Activated T-cell treated with anti-CD3 and anti-CD28 coated beads, Interleukin-2, amount 50 U/mL, for 24 hours (primary cell): ENCODE measurements at regions not wholly inside any gene's neighbourhood (a gene's known extent, or its start where the extent isn't known, plus 50 kb on each side); places are given as distances from the start of the nearest gene placed in this dataset.
A peak's percentile ranks its signal among the peaks of the same experiment; 100 is the strongest.

ENCODE experiments used
- DNase-seq: peaks from one replicate; pipeline ENCODE4 v3.0.0-alpha.2; 2020
- H3K27ac Mint-ChIP-seq: 2 replicates; pipeline ENCODE4 v1.8.0; 2020; ENCODE audit warnings: mild to moderate bottlenecking, mixed read lengths
- H3K27me3 Mint-ChIP-seq: 2 replicates; pipeline ENCODE4 v1.8.0; 2020; ENCODE audit warnings: mixed read lengths
- H3K36me3 Mint-ChIP-seq: 2 replicates; pipeline ENCODE4 v1.8.0; 2020; ENCODE audit warnings: low read depth, mixed read lengths
- H3K4me1 Mint-ChIP-seq: 2 replicates; pipeline ENCODE4 v1.8.0; 2020; ENCODE audit warnings: low read depth, mixed read lengths
- H3K4me3 Mint-ChIP-seq: 2 replicates; pipeline ENCODE4 v1.8.0; 2020; ENCODE audit warnings: mild to moderate bottlenecking, moderate library complexity, mixed read lengths
- H3K9me3 Mint-ChIP-seq: 2 replicates; pipeline ENCODE4 v1.8.0; 2020; ENCODE audit warnings: mixed read lengths

- H3K4me3 Mint-ChIP-seq: no peak overlapping the region
- no peak overlapping the region for H3K27ac Mint-ChIP-seq
- peaks cover 12% of the 10 kb centered on the region for H3K4me1 Mint-ChIP-seq
- H3K27me3 Mint-ChIP-seq: peaks cover 61% of the 10 kb centered on the region
- peaks cover 14% of the 10 kb centered on the region for H3K9me3 Mint-ChIP-seq
- DNase-seq: no peak
- H3K36me3 Mint-ChIP-seq: no peaks in the 10 kb centered on the region
Measured at GRCh38 chr20:24772667-24773066, 176.4 kb upstream of the CST7 start.

DNA sequence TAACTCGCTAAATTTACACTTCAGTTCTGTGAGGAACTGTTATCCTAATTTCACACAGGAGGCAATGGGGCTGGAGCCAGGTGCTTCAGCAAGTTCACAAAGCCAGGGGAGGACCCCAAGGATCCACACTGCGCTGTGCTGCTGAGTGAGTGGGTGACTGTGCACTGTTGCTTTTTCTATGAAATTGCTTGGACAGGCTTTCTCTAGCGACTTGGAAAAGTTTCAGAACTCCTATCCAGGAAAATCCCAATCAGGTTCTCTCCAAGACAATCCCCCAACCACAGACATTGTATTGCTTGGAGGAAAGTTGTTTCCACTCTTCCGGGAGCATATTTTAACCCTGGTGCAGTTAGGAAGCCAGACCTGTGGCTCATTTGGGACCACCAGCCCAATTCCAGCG lies 175.9 kb upstream of the CST7 start:
- Mint-ChIP-seq H3K4me3 (no peak overlapping the region), H3K36me3 (no peaks in the 10 kb centered on the region), H3K4me1 (peaks cover 12% of the 10 kb centered on the region), H3K9me3 (peaks cover 14% of the 10 kb centered on the region), H3K27ac (peak overlapping the region; percentile 59), H3K27me3 (peaks cover 63% of the 10 kb centered on the region)
- DNase-seq: no peak

- no peak for DNase-seq
- Mint-ChIP-seq H3K4me3 (no peak overlapping the region), H3K27me3 (peaks cover 64% of the 10 kb centered on the region), H3K9me3 (peaks cover 14% of the 10 kb centered on the region), H3K4me1 (peaks cover 12% of the 10 kb centered on the region), H3K27ac (no peak overlapping the region), H3K36me3 (no peaks in the 10 kb centered on the region)
Measured at GRCh38 chr20:24773751-24774201, 175.3 kb upstream of the CST7 start.

- H3K27ac Mint-ChIP-seq: no peak overlapping the region
- H3K4me3 Mint-ChIP-seq: no peak overlapping the region
- peaks cover 14% of the 10 kb centered on the region for H3K9me3 Mint-ChIP-seq
- DNase-seq: no peak
- peaks cover 12% of the 10 kb centered on the region for H3K4me1 Mint-ChIP-seq
- H3K36me3 Mint-ChIP-seq: no peaks in the 10 kb centered on the region
- peaks cover 65% of the 10 kb centered on the region for H3K27me3 Mint-ChIP-seq
Measured at GRCh38 chr20:24775966-24776365, 173.1 kb upstream of the CST7 start.

DNA sequence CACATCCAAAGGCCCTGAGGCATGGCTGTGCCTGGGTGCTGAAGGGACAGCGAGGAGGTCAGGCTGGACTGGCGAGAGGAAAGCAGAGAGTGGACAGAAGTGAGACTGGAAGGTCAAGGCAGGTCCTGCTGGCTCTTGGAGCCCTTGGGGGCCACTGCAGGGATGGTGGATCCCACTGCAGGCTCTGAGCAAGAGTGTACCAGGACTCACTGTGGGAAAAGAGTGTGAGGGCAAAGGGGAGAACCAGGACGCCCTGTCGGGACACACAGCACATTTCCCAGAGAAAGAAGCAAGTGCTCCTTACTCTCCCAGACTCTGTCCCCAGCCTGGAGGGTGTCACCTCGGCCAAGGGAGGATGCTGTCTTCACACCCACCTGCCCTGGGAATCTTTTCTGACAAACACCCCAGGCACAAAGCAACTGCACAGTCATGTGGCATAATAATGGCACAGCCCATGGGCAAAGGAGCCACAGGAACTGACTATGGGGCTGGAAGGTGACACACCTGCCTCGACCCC lies 172.3 kb upstream of the CST7 start:
- Mint-ChIP-seq H3K27me3 (peaks cover 57% of the 10 kb centered on the region), H3K4me1 (peaks cover 12% of the 10 kb centered on the region), H3K4me3 (no peak overlapping the region), H3K36me3 (no peaks in the 10 kb centered on the region), H3K9me3 (peaks cover 14% of the 10 kb centered on the region), H3K27ac (no peak overlapping the region)
- DNase-seq: peak; percentile 20

DNA sequence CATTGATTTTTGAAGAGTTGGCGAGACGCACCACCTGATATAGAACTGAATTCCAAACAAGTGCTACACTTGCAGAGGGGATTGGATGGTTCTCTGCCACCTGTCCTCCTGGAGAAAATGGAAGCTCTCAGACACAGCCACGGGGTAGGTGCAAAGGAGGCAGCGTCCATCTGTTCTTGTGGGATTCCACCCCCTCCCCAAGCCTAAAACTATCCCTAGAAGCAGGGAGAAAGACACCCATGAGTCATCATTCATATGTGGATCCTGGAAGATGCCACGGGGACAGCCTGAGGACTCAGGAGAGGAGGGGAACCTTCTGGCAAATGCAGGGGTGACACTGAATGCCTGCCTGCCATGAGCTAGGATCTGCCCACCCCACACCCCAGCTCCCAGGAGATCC lies 171.3 kb upstream of the CST7 start:
- no peak for DNase-seq
- peaks cover 48% of the 10 kb centered on the region for H3K27me3 Mint-ChIP-seq
- no peak overlapping the region for H3K27ac Mint-ChIP-seq
- no peaks in the 10 kb centered on the region for H3K36me3 Mint-ChIP-seq
- no peak overlapping the region for H3K4me3 Mint-ChIP-seq
- H3K9me3 Mint-ChIP-seq: peaks cover 14% of the 10 kb centered on the region
- peaks cover 12% of the 10 kb centered on the region for H3K4me1 Mint-ChIP-seq

DNA sequence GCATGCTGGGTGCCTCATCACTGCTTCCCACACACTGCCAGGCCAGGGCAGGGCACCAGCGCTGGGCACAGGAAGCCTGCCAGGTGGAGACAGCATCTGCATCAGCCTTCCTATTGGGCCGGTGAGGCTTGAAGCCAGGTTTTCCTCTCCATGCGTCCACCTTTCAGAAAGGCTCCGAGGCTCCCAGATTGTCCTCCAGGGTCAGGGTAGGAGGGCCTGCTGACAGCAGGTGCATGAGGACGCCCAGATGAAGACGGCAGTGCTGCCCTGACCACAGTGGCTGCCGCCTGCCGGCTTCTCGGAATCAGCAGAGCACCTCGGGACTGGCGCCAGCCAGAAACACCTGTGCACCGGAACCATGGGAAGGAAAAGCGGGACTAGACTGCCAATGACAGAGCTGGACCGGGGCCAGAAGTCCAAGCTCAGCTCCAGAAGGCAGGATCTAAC lies 170.5 kb upstream of the CST7 start:
- no peak overlapping the region for H3K27ac Mint-ChIP-seq
- H3K4me1 Mint-ChIP-seq: peaks cover 7% of the 10 kb centered on the region
- peak; percentile 24 for DNase-seq
- H3K36me3 Mint-ChIP-seq: no peaks in the 10 kb centered on the region
- H3K4me3 Mint-ChIP-seq: no peak overlapping the region
- H3K9me3 Mint-ChIP-seq: peaks cover 14% of the 10 kb centered on the region
- H3K27me3 Mint-ChIP-seq: peaks cover 49% of the 10 kb centered on the region

DNA sequence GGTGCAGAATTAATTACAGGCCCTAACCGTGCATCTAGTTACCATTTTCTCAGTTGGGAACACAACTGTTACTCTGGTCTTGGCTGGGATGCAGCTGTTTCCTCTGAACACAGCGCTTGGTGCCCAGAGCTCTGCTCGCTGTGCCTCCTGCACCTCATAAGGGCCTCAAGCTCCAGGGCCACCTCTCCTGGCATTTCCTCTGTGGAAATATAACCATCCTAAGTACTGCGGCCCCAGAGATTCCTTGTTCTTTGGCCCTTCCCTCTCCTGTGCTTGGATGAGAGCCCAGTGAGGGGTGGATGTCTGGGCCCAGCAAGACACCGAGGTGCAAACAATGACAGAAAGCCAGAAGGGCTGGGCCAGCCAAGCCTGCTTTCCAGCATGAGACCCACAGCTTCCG lies 169.9 kb upstream of the CST7 start:
- H3K27ac Mint-ChIP-seq: no peak overlapping the region
- no peaks in the 10 kb centered on the region for H3K36me3 Mint-ChIP-seq
- peaks cover 14% of the 10 kb centered on the region for H3K9me3 Mint-ChIP-seq
- peaks cover 3% of the 10 kb centered on the region for H3K4me1 Mint-ChIP-seq
- H3K27me3 Mint-ChIP-seq: peaks cover 49% of the 10 kb centered on the region
- H3K4me3 Mint-ChIP-seq: no peak overlapping the region
- DNase-seq: no peak

GRCh38 chr20:24779946-24780345 lies 169.1 kb upstream of the CST7 start:
- Mint-ChIP-seq H3K4me1 (no peaks in the 10 kb centered on the region), H3K36me3 (no peaks in the 10 kb centered on the region), H3K9me3 (peaks cover 7% of the 10 kb centered on the region), H3K27me3 (peaks cover 41% of the 10 kb centered on the region), H3K4me3 (no peak overlapping the region), H3K27ac (no peak overlapping the region)
- DNase-seq: no peak

GRCh38 chr20:24780674-24781417 lies 168.2 kb upstream of the CST7 start:
- H3K4me3 Mint-ChIP-seq: no peak overlapping the region
- H3K36me3 Mint-ChIP-seq: no peaks in the 10 kb centered on the region
- no peaks in the 10 kb centered on the region for H3K4me1 Mint-ChIP-seq
- no peaks in the 10 kb centered on the region for H3K9me3 Mint-ChIP-seq
- no peak for DNase-seq
- H3K27ac Mint-ChIP-seq: no peak overlapping the region
- peaks cover 39% of the 10 kb centered on the region for H3K27me3 Mint-ChIP-seq

GRCh38 chr20:24781418-24781980 lies 167.6 kb upstream of the CST7 start:
- no peaks in the 10 kb centered on the region for H3K4me1 Mint-ChIP-seq
- H3K9me3 Mint-ChIP-seq: no peaks in the 10 kb centered on the region
- H3K36me3 Mint-ChIP-seq: no peaks in the 10 kb centered on the region
- no peak overlapping the region for H3K4me3 Mint-ChIP-seq
- peak; percentile 36 for DNase-seq
- H3K27ac Mint-ChIP-seq: no peak overlapping the region
- H3K27me3 Mint-ChIP-seq: peaks cover 35% of the 10 kb centered on the region

- Mint-ChIP-seq H3K4me1 (no peaks in the 10 kb centered on the region), H3K27ac (no peak overlapping the region), H3K36me3 (no peaks in the 10 kb centered on the region), H3K27me3 (peaks cover 28% of the 10 kb centered on the region), H3K9me3 (no peaks in the 10 kb centered on the region), H3K4me3 (no peak overlapping the region)
- DNase-seq: no peak
Measured at GRCh38 chr20:24782301-24782700, 166.8 kb upstream of the CST7 start.

GRCh38 chr20:24782801-24783630 lies 166.1 kb upstream of the CST7 start:
- Mint-ChIP-seq H3K27me3 (peaks cover 22% of the 10 kb centered on the region), H3K27ac (no peak overlapping the region), H3K9me3 (no peaks in the 10 kb centered on the region), H3K4me3 (no peak overlapping the region), H3K36me3 (no peaks in the 10 kb centered on the region), H3K4me1 (no peaks in the 10 kb centered on the region)
- no peak for DNase-seq

GRCh38 chr20:24783631-24784492 lies 165.2 kb upstream of the CST7 start:
- no peak for DNase-seq
- Mint-ChIP-seq H3K27me3 (peaks cover 20% of the 10 kb centered on the region), H3K27ac (no peak overlapping the region), H3K4me1 (no peaks in the 10 kb centered on the region), H3K36me3 (no peaks in the 10 kb centered on the region), H3K9me3 (no peaks in the 10 kb centered on the region), H3K4me3 (no peak overlapping the region)
